ENCODE measurements at regions not wholly inside any gene's neighbourhood (a gene's known extent, or its start where the extent isn't known, plus 50 kb on each side); places are given as distances from the start of the nearest gene placed in this dataset.

DNA sequence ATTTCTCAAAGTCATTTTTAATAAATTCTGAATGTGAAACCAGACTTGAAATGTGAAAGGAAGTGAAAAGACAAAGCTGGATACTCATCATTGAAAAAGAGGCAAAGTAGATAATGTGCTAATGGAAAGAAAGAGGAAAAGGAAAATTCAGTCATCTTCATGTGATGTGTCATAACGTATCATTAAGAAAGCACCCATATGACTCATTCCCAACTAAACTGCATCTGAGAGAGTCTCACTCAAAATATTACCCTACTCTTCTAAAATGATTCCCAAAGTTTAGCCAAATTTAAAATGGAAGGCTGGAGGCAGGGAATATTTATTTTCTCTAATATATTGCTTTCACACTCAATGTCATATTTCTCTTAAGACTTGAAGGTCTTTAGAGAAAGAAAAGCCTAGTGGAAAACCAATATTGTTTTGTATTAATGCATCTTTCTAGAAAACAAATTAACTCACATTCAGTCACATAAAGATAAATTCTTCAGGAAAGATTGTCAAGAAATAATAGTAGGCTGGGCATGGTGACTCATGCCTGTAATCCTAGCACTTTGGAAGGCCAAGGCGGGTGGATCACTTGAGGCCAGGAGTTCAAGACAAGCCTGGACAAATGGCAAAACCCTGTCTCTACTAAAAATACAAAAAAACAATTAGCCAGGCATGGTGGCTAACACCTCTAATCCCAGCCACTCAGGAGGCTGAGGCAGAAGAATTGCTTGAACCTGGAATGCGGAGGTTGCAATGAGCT, 129.9 kb downstream of the SLC30A10 start:
- no peak for DNase-seq

DNA sequence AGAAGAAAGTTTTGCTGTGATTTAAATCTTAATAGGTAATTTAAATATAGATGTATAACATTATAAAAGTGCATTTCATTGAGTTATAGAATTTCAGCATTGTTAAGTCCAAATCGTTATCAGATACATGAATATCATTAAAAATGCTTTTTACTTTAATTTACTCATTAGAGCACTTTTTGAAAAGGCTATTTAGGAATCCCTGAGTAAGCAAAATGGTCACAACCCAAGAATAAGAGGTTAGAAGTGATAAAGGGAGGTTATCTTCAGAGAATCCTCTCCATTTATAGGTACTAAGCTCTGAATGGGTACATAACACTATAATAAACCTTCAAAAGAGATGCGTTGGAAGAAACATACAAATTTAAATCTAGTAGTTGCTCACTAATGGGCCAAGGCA, 130.7 kb downstream of the SLC30A10 start:
- DNase-seq = no peak

DNA sequence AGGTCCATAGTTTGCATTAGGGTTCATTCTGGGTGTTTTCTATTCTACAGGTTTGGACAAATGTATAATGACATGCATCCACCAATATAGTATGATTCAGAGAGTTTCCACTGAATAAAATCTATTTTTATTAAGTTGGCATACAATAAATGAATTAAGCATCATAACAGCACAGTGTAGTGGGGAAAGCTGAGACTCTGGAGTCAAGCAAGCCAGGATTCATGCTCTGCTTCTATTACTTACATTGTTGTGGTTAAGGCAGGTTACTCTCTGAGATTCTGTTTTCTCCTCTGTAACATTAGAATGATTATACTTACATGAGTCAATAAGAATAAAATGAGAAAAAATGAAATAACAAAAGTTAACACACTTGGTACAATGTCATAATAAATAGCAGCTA, 131.3 kb downstream of the SLC30A10 start:
- no peak for DNase-seq

DNA sequence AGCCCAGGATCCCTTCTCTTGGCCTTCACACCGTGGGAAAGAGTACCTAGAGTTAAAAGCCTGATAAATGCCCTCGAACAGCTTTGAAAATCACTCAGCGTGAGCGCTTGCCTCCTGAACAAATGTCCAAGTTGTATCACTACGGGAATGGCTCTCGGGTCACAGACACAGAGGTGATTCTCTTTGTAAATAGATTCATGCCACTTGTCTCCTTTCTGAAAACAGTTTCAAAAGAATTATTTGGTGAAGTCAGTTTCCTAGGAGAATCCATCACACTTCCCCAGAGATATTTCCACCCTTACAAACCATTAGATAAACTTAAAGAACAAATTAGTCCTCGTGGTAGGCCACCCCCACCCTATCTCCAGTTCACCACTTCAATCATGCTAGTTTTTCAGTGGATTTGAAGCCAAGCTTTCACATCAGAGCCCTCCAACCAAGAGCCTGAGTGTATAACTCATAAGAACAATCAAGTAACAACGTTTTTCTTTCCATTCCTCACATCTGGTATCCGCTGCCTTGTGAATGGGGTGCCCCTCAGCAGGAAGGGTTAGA, 132.9 kb downstream of the SLC30A10 start:
- DNase-seq = no peak

DNA sequence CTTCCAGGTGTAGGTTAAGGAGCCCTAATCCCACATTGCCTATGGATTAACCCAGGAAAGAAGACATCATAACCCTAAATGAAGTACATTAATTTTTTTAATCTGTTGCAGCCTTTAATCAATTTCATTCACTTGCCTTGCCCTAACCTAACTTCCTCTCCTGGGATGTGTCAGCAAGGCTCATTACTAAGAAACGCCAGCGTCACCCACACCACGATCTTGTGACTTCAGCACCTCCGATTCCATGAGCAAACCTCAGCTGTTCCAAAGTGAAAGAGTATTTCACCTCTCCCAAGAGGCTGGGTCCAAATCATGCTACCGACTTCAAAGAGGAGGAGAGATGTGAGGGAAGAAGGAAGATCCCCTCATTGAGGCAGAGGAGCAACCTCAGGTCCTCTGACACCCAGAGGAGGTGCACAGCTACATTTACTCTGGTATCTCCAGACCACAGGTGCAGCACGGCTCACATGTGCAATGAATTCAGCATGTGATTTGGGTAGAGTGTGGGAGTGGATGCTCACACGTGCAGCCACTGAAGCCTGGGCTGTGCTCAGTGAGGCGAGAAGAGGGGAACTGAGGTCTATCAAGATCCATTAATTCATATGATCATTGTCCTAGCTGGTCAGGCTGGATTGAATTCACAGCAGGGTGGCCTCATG, 134.1 kb downstream of the SLC30A10 start:
- no peak for DNase-seq

DNA sequence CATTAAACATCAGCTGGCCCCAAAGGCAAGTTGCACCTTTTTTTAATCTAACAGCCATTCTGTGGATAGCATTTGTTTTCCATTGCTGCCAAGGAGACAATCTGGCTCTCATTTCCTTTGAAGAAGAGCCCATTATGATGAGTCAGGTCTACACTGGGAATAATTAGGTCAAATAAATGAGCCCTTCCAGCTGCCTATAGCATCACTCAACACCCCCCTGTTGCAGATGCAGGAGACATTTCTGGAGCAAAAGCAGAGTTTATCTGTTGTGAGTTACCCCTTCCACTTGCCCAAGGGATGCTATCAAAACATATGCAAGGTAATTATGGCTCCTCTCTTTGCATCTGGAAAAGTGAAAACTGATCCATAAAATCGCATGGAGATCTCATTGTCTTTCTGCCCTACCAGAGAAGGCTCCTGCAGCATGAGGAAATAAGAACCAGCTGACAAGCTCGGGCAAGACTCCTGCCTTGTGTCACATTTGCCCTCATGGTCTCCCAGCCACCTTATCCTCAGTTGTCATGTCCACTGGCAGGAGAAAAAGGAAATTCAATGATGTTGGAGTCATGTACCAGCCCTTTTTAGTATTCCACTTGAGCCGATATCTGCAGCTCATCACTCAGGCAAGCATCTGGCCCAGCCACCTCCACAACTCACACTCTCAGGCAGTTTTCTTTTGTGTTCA, 135.9 kb downstream of the SLC30A10 start:
- no peak for DNase-seq

DNA sequence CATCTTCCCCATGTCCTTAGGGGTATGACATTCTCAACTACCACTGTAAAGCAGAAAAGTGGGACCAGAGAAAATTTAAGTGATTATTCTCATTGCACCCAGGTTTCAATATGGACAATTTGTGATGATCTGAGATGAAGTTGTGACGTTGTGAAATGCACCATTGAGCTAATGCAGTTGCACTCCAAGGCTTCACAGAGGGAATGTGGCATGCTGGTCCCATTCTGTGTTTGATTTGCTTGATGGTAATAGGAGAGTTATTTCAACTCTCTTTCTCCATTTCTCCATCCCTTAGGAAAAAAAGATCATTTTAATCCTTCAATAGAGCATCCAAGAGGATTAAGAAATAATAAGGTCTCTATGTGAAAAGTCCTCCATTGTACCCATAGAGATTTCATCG, 136.6 kb downstream of the SLC30A10 start:
- no peak for DNase-seq

DNA sequence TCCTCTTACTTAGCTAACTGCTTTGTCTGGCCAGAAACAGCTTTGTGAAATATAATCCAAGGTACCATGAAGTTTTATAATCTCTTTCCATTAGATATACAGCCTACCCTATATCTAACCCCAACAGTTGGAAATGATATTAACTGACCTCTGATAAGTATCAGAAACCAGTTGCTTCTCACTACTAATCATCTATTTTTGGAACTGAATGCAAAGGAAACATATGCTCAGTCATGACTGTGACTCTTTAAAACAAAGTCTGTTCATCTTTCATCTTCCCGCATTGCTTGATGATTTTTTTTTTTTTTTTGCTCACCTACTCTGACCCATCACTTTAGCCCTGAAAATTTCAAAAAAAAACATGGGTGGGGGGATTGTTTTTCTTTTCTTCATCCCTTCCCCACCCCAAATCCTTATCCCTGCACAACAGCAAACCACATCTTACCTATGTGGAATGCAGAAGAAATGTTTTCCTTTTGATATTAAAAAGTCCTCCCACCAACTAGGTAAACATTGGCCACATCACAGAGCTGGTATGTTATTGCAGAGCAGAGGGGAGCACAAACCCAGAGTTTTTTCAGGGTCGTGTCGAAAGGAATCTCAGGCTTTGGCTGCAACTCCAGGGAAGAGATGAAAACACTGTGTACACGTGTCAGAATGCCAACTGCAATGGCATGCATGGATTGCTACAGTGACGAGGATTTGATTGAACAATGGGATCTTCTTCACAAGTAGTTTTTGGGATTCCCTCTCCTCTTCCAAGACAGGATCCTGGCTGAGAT, 137.3 kb downstream of the SLC30A10 start:
- no peak for DNase-seq

DNA sequence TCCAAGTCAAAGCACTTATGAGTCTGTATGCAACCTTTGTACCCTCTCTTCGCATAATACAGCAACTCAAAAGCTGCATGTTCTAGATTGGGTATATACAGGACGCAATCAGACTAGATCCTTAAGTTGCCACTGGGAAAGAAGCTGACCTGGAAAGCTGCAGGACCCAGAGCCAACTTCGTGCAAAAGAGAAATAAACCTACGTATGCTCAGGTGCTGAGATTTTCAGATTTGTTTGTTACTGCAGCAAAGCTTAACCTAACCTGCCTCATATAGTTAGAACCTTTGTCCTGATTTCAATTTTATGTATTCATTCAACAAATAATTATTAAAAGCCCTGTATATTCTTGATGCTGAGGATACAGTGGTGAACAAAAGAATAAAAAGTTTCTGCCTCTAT, 139.7 kb downstream of the SLC30A10 start:
- no peak for DNase-seq

DNA sequence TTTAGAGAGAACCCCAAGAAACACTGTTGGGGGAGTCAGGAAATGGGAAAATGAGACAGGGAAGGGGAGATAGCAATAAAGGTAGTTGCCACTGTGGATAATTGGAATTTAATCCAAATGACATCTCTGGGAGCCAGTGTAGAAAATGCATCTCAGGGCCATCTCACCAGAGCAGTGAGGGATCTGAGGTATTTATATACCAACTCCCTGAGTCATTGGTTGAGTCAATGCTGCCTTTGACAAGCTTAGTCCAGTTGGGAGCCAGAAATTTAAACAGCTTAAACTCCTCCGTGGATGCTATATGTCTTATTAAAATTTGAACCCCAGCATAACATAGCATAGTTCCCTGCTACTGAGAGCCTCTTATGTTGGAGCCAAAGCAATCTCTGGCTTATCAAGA, 140.3 kb downstream of the SLC30A10 start:
- DNase-seq = no peak

DNA sequence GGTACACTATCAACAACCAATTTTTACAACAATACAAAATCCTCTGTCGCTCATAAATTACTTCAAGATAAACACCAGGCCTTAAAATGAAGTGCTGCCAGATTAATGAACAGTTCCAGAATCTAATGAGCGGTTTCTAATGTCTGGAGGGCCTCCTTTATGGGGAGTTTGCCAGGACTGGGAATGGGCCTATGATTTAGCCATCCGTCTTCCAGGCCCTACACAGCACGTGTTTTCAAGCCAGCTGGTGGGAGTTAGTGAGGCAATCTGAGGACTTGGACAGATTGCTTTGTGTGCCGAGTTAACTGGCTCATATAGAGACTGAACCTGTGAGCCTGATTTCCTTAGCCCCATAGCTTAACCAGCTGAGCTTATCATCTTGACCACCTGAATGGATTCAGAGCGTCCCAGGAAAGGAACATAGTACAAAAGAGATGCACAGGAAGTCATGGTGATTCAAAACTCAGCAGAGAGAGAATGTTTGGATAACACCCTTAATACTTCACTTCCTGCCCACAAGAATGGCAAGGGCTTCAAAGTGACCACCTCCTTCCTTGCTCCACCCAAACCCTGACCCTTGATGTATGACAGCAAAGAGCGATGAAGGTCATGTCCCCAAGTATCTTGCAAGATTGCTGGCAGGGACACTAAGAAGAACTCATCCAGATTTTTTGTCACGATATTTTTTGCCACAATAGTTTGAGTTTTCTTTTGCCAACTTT, 143.5 kb downstream of the SLC30A10 start:
- DNase-seq = no peak

DNA sequence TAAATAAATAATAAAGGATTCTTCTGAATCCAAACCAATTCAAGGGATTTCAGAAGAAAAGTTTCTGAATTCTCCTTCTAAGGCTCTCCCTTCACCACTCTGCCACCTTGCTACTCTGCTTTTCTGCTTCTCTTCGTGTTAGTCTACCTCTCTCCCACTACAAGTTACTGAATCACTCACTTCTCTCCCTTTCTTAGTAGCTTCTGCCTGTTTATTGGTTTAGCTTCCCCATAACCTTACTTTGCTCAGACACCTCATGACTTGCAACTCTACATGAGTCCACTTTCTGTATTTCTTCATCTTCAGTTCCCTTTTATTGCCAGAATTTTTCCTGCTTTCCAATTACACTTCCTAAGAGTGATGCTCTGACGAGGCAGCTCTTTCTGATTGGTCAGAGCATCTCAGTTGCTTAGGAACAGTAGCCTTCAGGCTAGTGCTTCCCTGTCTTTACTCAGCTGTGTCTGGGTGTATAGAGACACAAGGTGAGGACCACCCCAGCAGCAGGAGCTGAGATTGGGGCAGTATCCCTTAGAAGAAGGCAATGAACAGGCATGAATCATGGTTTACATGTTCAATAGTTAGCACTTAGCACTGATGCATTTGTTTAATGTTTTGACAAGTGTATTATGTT, 144.6 kb downstream of the SLC30A10 start:
- DNase-seq = no peak

DNA sequence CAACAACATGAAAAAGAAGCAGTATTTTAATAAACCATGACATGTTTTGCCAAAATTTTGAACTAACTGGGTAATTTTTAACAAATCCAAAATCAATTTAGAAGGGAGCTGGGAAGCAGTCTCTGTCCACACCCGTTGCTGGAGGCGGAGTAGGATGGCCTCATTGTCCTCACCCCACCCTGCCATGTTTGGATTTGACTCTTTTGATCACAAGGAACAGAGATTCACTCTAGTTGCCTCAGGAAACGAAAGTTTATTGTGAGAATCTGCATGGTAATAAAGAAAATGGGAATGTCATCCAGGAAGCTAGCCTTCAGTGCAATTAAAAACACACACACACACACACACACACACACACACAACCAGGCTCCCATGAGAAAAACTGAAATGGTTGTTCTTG, 145.4 kb downstream of the SLC30A10 start:
- DNase-seq = no peak

DNA sequence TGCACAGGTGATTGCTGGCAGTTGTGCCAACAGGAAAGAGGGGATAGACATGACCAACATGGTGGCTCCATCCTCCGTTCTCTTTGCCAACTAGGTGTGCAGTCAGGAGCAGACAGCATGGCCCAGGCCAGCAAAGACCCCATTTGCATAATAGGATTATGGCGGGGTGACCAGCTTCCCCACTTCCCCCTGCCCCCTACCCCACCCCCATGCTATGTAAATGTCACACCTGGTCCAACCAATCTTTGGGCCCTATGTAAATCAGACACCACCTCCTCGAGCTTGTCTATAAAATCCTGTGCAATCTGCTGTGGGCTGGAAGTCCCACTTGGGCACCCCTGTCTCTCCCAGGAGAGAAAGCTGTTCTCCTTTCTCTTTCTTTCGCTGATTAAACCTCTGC, 146.0 kb downstream of the SLC30A10 start:
- no peak for DNase-seq

DNA sequence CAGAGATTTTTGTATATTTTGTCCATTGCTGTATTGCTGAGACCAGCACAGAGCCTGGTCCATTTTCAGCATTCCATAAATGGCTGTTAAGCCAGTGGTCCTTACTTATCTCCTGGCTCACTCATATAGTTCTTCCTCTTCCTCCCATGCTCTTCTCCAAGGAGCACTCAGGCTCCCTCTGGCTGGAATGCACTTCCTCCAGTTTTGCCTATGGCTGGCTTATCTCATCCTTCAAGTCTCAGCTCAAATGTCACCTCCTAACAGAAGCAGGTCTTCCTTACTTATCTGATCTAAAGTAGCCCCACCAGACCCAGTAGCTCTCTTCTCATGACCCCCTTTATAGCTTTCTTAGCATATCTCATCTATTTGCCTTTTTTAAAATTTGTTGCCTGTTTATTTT, 146.9 kb downstream of the SLC30A10 start:
- no peak for DNase-seq

DNA sequence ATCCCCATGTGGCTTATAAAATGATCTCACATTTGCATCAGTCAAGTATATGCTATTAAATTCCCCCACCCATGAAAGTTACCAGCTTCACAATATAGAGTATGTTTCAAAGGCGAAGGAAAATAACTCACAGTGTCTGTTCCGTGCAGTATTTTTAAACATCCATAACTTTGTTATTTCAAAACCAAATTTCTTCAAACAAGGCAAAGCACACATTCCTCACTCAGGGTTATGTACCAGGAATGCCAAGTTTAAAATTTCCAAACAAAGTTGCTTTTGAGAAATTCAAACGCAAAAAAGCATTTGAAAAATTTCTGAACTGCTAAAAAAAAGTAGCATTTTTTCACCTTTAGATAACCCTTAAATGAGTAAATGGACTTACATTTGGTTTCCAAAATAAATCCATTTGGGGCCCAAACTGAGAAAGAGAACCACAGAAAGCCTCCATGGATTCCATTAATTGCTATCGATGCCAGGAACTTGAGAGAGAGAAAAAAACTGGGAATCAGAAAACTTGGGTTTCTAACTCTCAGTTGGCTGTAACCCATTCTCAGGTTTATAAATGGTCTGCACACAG, 149.5 kb downstream of the SLC30A10 start:
- DNase-seq = no peak

DNA sequence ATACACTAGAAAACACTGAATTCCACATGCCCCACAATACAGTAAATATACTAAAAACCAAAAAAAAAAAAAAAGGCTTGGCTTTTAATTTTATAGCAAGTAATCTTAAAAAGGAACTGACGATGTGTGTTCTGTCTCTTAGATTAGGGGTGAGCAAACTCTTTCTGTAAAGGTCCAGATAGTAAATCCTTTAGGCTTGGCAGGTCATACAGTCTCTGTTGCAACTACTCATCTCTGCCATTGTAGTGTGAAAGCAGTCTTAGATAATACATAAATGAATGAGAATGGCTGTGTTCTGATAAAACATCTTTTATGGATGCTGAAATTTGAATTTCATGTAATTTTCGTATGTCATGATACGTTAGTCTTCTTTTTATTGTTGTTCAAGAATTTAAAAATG, 150.2 kb downstream of the SLC30A10 start:
- DNase-seq = no peak

DNA sequence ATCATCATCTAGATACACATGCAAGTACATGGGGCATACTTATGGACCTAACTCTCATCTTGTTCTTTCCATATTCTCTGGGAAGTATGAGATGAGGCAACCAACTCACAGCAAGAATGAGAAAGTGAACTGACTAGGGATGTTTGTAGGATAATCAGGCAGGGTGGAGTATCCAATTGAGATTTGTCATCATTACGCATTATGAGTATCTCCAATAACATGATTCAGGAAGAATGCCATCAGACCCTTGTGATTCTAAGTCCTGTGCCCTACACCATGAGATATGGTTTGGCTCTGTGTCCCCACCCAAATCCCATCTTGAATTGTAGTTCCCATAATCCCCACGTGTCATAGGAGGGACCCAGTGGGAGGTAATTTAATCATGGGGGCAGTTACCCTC, 154.0 kb downstream of the SLC30A10 start:
- DNase-seq = no peak

DNA sequence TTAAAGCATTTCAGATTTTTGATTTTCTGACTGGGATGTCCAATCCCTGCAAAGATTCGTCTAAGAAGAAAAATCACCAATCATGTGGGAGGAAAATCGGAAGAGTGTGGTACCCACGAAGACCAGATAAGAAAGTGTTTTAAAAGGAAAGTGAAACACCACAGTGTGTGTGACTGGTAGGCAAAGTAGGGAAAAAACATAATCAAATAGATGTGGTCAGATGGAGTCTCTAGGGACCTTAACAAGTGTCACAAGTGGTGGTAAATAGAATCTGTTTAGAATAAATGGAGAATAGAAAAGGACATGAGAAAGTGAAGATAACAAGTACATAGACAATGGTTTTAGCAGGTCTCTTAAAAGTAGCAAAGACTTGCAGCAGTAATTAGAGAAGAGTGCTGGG, 154.6 kb downstream of the SLC30A10 start:
- no peak for DNase-seq

DNA sequence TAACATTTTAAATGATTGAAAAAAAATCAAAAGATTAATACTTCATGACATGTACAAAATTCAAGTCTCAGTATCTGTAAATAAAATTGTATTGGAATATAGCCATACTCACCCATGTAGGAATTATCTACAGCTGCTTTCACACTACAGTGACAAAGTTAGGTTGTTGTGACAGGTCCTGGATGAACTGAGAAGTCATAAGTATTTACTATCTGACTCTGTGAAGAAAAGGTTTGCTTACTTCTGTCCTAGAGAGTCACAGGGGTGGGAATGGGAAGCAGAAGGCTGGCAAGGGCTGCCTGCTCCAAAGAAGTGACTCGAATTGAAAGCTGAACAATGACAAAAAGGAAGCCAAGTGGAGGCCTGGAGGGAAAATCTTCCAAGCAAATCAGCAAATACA, 155.2 kb downstream of the SLC30A10 start:
- no peak for DNase-seq

DNA sequence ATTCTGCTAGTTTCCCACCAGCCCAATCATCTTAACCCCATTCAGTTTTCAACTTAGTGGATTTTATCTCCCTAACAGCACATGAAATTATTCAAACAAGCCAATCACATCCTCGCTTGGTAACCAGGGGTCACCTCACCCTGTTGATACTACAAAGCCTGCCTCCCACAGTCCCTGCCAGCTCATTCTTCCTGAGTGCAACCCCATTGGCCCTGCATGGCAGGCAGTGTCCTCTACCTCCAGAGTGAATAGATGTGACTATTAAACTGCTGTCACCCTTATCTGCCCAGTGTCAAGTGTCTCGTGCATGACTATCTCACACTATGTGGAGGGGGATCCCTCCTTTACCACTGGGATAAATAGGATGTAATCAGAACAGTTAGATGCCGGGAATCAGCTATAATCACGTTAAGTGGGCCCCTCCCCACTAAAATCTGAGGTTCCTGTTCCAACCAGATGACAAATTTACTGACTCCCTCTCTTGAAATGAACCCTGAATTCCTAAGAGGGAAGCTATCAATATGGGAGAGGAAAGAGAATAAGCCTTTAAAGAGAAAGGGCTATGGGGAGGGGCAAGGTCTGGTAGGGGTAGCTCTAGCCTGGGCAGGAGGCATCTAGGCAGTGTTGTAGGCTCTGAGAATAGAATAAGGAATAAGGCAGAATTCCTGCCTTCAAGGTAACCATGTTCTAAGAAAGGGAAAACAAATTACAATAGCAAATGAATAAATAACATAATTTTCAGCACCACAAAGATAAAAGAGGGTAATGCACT, 155.9 kb downstream of the SLC30A10 start:
- DNase-seq = no peak
